Esophagus squamous epithelium (tissue), 4 donors: ENCODE measurements at regions not wholly inside any gene's neighbourhood (a gene's known extent, or its start where the extent isn't known, plus 50 kb on each side); places are given as distances from the start of the nearest gene placed in this dataset.

Experiments used
- CTCF ChIP-seq, 6 experiments: fragments of 450-650 bp in 4 of 6; fragments of 200-600 bp in 2 of 6; sonication (generic) in 2 of 6; IDR thresholded peaks; one replicate each; pipeline ENCODE4 v1.5.1; 2016 to 2019; ENCODE audit warnings: antibody characterized with exemption in 6 of 6, mild to moderate bottlenecking in 4 of 6, moderate library complexity in 4 of 6
- POLR2A ChIP-seq, 4 donors: fragments of 450-650 bp; IDR thresholded peaks; one replicate each; pipeline ENCODE4 v1.6.1; 2017; ENCODE audit warnings: antibody characterized with exemption in 4 of 4, mild to moderate bottlenecking in 4 of 4, moderate library complexity in 3 of 4

- TF ChIP-seq POLR2A (IDR thresholded peaks at IDR 0.05) = no peak
- TF ChIP-seq CTCF (IDR thresholded peaks at IDR 0.05) = no peak
These were observed 329.4 kb upstream of the CDH5 start for GRCh38 chr16:66036793-66037715.
